PFSK-1 (cell line): ENCODE measurements at regions not wholly inside any gene's neighbourhood (a gene's known extent, or its start where the extent isn't known, plus 50 kb on each side); places are given as distances from the start of the nearest gene placed in this dataset.

Source experiments
- POLR2AphosphoS5 ChIP-seq: IDR thresholded peaks from 2 replicates; pipeline ENCODE4 v1.6.1; 2012; ENCODE audit warnings: low read depth, mild to moderate bottlenecking, control low read depth, low read length, moderate library complexity
- REST ChIP-seq, 2 experiments: IDR thresholded peaks; 2 replicates each; pipeline versions ENCODE4 v1.6.1 to v1.8.0; 2011 to 2012; ENCODE audit warnings: low read depth in 2 of 2, low read length in 2 of 2, control low read depth in 1 of 2, inconsistent platforms in 1 of 2, mild to moderate bottlenecking in 1 of 2, moderate library complexity in 1 of 2; ENCODE audit not compliant: insufficient read depth in 1 of 2
- TAF1 ChIP-seq: IDR thresholded peaks from 2 replicates; pipeline ENCODE4 v1.6.1; 2012; ENCODE audit warnings: low read length, control low read depth, borderline replicate concordance; ENCODE audit not compliant: insufficient read depth

GRCh38 chr2:236840857-236841256 is 244.8 kb upstream of the COPS8 start:
- TF ChIP-seq REST (IDR thresholded peaks at IDR 0.05; ENCODE audit: insufficient read depth in 1 of 2, low read depth in 2 of 2, low read length in 2 of 2) (no peak), POLR2AphosphoS5 (no peak), TAF1 (no peak)
